ENCODE measurements at regions not wholly inside any gene's neighbourhood (a gene's known extent, or its start where the extent isn't known, plus 50 kb on each side); places are given as distances from the start of the nearest gene placed in this dataset.

GRCh38 chr16:86210403-86211193 is 299.7 kb upstream of the FOXF1 start:
- Histone ChIP-seq H3K27ac (ENCODE audit: low read depth, low read length) (no peak overlapping the region), H3K79me2 (ENCODE audit: insufficient read depth, low read length) (no peaks in the 10 kb centered on the region), H4K20me1 (ENCODE audit: insufficient read depth) (no peaks in the 10 kb centered on the region), H3K9me3 (ENCODE audit: control insufficient read depth in 1 of 2, insufficient read depth in 1 of 2, low read depth in 1 of 2, low read length in 2 of 2) (no peaks in the 10 kb centered on the region), H3K4me1 (ENCODE audit: control insufficient read depth in 1 of 2, insufficient read depth in 2 of 2, low read length in 2 of 2) (peaks cover 4 to 11% of the 10 kb centered on the region in 2 experiments; a peak in 3 of 4 replicates), H3K27me3 (ENCODE audit: insufficient read depth, low read length) (no peaks in the 10 kb centered on the region), H2AFZ (ENCODE audit: low read depth, low read length, poor library complexity, severe bottlenecking) (no peak overlapping the region), H3K4me2 (ENCODE audit: low read length) (peak overlapping the region; percentile 44; the same call in 1 of the 2 replicates), H3K4me3 (replicated peaks in 1 of 2; ENCODE audit: low read depth in 1 of 2, low read length in 2 of 2) (no peak overlapping the region), H3K9me2 (ENCODE audit: insufficient read depth) (no peaks in the 10 kb centered on the region), H3K36me3 (ENCODE audit: control insufficient read depth in 1 of 2, insufficient read depth in 2 of 2, low read length in 2 of 2) (no peaks in the 10 kb centered on the region), H3K9ac (ENCODE audit: low read length) (no peak overlapping the region)
- ATAC-seq: no peak
- BruUV-seq (replicated peaks): no TSS peak
- TF ChIP-seq, protein P1, sequence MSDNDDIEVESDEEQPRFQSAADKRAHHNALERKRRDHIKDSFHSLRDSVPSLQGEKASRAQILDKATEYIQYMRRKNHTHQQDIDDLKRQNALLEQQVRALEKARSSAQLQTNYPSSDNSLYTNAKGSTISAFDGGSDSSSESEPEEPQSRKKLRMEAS (IDR thresholded peaks at IDR 0.05): no peak
- TF ChIP-seq SP1 (IDR thresholded peaks at IDR 0.05; ENCODE audit: low read depth): no peak
- TF ChIP-seq RAD21 (IDR thresholded peaks at IDR 0.05; ENCODE audit: low read depth): no peak
- TF ChIP-seq TCF7L2 (IDR thresholded peaks at IDR 0.05; ENCODE audit: borderline replicate concordance, extremely low read depth, insufficient read depth, insufficient read length): no peak
- TF ChIP-seq CEBPB (IDR thresholded peaks at IDR 0.05; ENCODE audit: low read depth): no peak
- TF ChIP-seq ELF1 (IDR thresholded peaks at IDR 0.05; ENCODE audit: borderline replicate concordance, low read depth): no peak
- no peak for TF ChIP-seq CBX3 (IDR thresholded peaks at IDR 0.05; ENCODE audit: low read depth)
- TF ChIP-seq CTCF (IDR thresholded peaks at IDR 0.05 in 2 of 3, conservative IDR thresholded peaks at IDR 0.05 in 1 of 3; ENCODE audit: borderline replicate concordance in 1 of 3, insufficient read depth in 1 of 3, low read depth in 2 of 3, low read length in 2 of 3): no peak
- TF ChIP-seq JUND (IDR thresholded peaks at IDR 0.05): no peak
- no peak for TF ChIP-seq FOSL1 (IDR thresholded peaks at IDR 0.05; ENCODE audit: low read depth)
- RAD21 ChIA-PET (ENCODE audit: low non-redundant PET in 1 of 2, low total read pairs in 2 of 2, uncharacterized antibody in 2 of 2, unreplicated experiment in 2 of 2): no interaction called here
- intact Hi-C loops (cut with micrococcal nuclease): no loop called here
- no peak for DNase-seq (ENCODE audit: low read depth, low spot score)
- CTCF ChIA-PET: no interaction called here
- POLR2A ChIA-PET: no interaction called here
